SK-N-SH (cell line): ENCODE measurements at regions not wholly inside any gene's neighbourhood (a gene's known extent, or its start where the extent isn't known, plus 50 kb on each side); places are given as distances from the start of the nearest gene placed in this dataset.

Experiments
- CTCF ChIA-PET: fragments of 300-600, 350-600 bp; formaldehyde crosslinking; extraction: SDS; loops from one replicate; lab custom pipeline; 2021; lab: Yijun Ruan, JAX
- POLR2A ChIA-PET: fragments of 350-600 bp; sonication (Branson Sonifier 250); formaldehyde crosslinking; extraction: SDS; loops from one replicate; lab custom pipeline; 2020; ENCODE audit warnings: antibody characterized with exemption, inconsistent platforms; lab: Yijun Ruan, JAX
- DNase-seq: peaks from one replicate; pipeline ENCODE4 v3.0.0; 2012
- H2AFZ ChIP-seq: fragments of 200-600 bp; sonication (generic); 2 replicates; pipeline ENCODE4 v1.8.1; 2016; ENCODE audit warnings: antibody characterized with exemption, mild to moderate bottlenecking, low read depth
- H3F3A ChIP-seq: fragments of 200-600 bp; sonication (generic); replicated peaks from 2 replicates; pipeline ENCODE3; 2016; ENCODE audit warnings: antibody characterized with exemption, mild to moderate bottlenecking; ENCODE audit not compliant: insufficient read depth
- H3K27ac ChIP-seq, 2 experiments: fragments of 200-500 bp in 1 of 2; fragments of 200-600 bp in 1 of 2; sonication (Bioruptor generic) in 1 of 2; sonication (generic), shearing (Covaris generic) in 1 of 2; 2 replicates each; pipeline versions ENCODE4 v1.5.1 to v1.6.1; 2014 to 2016; ENCODE audit warnings: low read depth in 2 of 2, inconsistent platforms in 1 of 2, low read length in 1 of 2, mild to moderate bottlenecking in 1 of 2, mixed read lengths in 1 of 2
- H3K27me3 ChIP-seq: fragments of 200-600 bp; sonication (generic), shearing (Covaris generic); 2 replicates; pipeline ENCODE4 v1.6.1; 2016; ENCODE audit warnings: mixed run types; ENCODE audit not compliant: insufficient read depth
- H3K36me3 ChIP-seq, 2 experiments: fragments of 200-500 bp in 1 of 2; fragments of 200-600 bp in 1 of 2; sonication (Bioruptor generic) in 1 of 2; sonication (generic) in 1 of 2; replicated peaks in 1 of 2; 2 replicates each; pipeline versions ENCODE3 to v1.5.1; 2014 to 2016; ENCODE audit warnings: low read length in 1 of 2, mild to moderate bottlenecking in 1 of 2; ENCODE audit not compliant: insufficient read depth in 2 of 2, control insufficient read depth in 1 of 2
- H3K4me1 ChIP-seq, 2 experiments: fragments of 200-500 bp in 1 of 2; fragments of 200-600 bp in 1 of 2; sonication (Bioruptor generic) in 1 of 2; sonication (generic), shearing (Covaris generic) in 1 of 2; 2 replicates each; pipeline versions ENCODE4 v1.5.1 to v1.6.1; 2014 to 2016; ENCODE audit warnings: low read depth in 1 of 2, low read length in 1 of 2, mixed run types in 1 of 2; ENCODE audit not compliant: insufficient read depth in 2 of 2, control insufficient read depth in 1 of 2
- H3K4me2 ChIP-seq: fragments of 200-600 bp; sonication (generic), shearing (Covaris generic); 2 replicates; pipeline ENCODE4 v1.6.1; 2017; ENCODE audit warnings: mixed run types
- H3K4me3 ChIP-seq, 2 experiments: fragments of 200-500 bp in 1 of 2; fragments of 200-600 bp in 1 of 2; sonication (Bioruptor generic) in 1 of 2; sonication (generic), shearing (Covaris generic) in 1 of 2; 2 replicates each; pipeline versions ENCODE4 v1.5.1 to v1.8.1; 2014 to 2016; ENCODE audit warnings: low read depth in 2 of 2, inconsistent platforms in 1 of 2, low read length in 1 of 2, mild to moderate bottlenecking in 1 of 2, mixed read lengths in 1 of 2, moderate library complexity in 1 of 2
- H3K79me2 ChIP-seq: fragments of 200-600 bp; sonication (generic); 2 replicates; pipeline ENCODE4 v1.8.1; 2017; ENCODE audit warnings: mild to moderate bottlenecking; ENCODE audit not compliant: insufficient read depth
- H3K9ac ChIP-seq: fragments of 200-600 bp; sonication (generic); 2 replicates; pipeline ENCODE4 v1.6.1; 2017; ENCODE audit warnings: mixed run types
- H3K9me2 ChIP-seq: fragments of 200-600 bp; sonication (generic); 2 replicates; pipeline ENCODE4 v1.6.1; 2017; ENCODE audit warnings: mixed run types
- H3K9me3 ChIP-seq: fragments of 200-600 bp; sonication (generic); 2 replicates; pipeline ENCODE4 v1.6.1; 2017; ENCODE audit warnings: mixed run types, mild to moderate bottlenecking, moderate library complexity
- H4K20me1 ChIP-seq: fragments of 200-600 bp; sonication (generic); 2 replicates; pipeline ENCODE4 v1.6.1; 2017; ENCODE audit warnings: mild to moderate bottlenecking, mixed run types; ENCODE audit not compliant: insufficient read depth
- CHD2 ChIP-seq: fragments of 150-350 bp; IDR thresholded peaks from 2 replicates; pipeline ENCODE4 v1.6.1; 2018; ENCODE audit warnings: low read length; ENCODE audit not compliant: partially characterized antibody
- ELF1 ChIP-seq: IDR thresholded peaks from 2 replicates; pipeline ENCODE4 v1.4.0; 2012
- EP300 ChIP-seq, 2 experiments: IDR thresholded peaks; 2 replicates each; pipeline versions ENCODE4 v1.4.0 to v1.6.1; 2012; ENCODE audit warnings: borderline replicate concordance in 1 of 2, low read depth in 1 of 2, low read length in 1 of 2
- EZH2phosphoT487 ChIP-seq: fragments of 200-600 bp; sonication (generic); IDR thresholded peaks from 2 replicates; pipeline ENCODE4 v1.6.1; 2017; ENCODE audit warnings: low read depth, mixed run types, mild to moderate bottlenecking, antibody characterized with exemption, moderate library complexity, borderline replicate concordance
- FOSL2 ChIP-seq: IDR thresholded peaks from 2 replicates; pipeline ENCODE4 v1.4.0; 2012; ENCODE audit warnings: low read depth, mild to moderate bottlenecking, moderate library complexity, borderline replicate concordance
- GABPA ChIP-seq: IDR thresholded peaks from 2 replicates; pipeline ENCODE4 v1.4.0; 2012; ENCODE audit warnings: low read depth, mild to moderate bottlenecking
- NFIC ChIP-seq: IDR thresholded peaks from 2 replicates; pipeline ENCODE4 v1.4.0; 2012; ENCODE audit warnings: borderline replicate concordance
- NRF1 ChIP-seq: IDR thresholded peaks from 2 replicates; pipeline ENCODE4 v1.6.1; 2012; ENCODE audit warnings: low read depth, mild to moderate bottlenecking, low read length
- POLR2AphosphoS5 ChIP-seq: IDR thresholded peaks from 2 replicates; pipeline ENCODE4 v1.6.1; 2012; ENCODE audit warnings: low read depth, low read length
- RCOR1 ChIP-seq: fragments of 150-350 bp; IDR thresholded peaks from 2 replicates; pipeline ENCODE4 v1.6.1; 2017; ENCODE audit warnings: antibody characterized with exemption, low read length
- SIN3A ChIP-seq: IDR thresholded peaks from 2 replicates; pipeline ENCODE4 v1.6.1; 2012; ENCODE audit warnings: low read depth, mild to moderate bottlenecking, low read length, moderate library complexity, borderline replicate concordance
- SMC3 ChIP-seq: IDR thresholded peaks from 2 replicates; pipeline ENCODE4 v1.6.1; 2012; ENCODE audit warnings: low read depth, low read length, improper control_type of control experiment
- TCF12 ChIP-seq: IDR thresholded peaks from 2 replicates; pipeline ENCODE4 v1.4.0; 2012
- TEAD4 ChIP-seq: IDR thresholded peaks from 2 replicates; pipeline ENCODE4 v1.4.0; 2012; ENCODE audit warnings: mild to moderate bottlenecking, borderline replicate concordance; ENCODE audit not compliant: insufficient read depth
- YY1 ChIP-seq: IDR thresholded peaks from 2 replicates; pipeline ENCODE4 v1.4.0; 2012; ENCODE audit warnings: low read depth, mild to moderate bottlenecking
- WGBS: methylation state at CpG from one replicate; pipeline ENCODE4 v1.1.6; 2017; ENCODE audit warnings: low lambda C conversion rate; 5-methylcytosine and 5-hydroxymethylcytosine counted together
- TF ChIP-seq, protein P1 (sequence below): IDR thresholded peaks from 2 replicates; pipeline ENCODE4 v1.4.0; 2012; ENCODE audit warnings: low read depth
- TF ChIP-seq, protein P2 (sequence below): fragments of 200-600 bp; sonication (generic); IDR thresholded peaks from 2 replicates; pipeline ENCODE4 v1.6.1; 2017; ENCODE audit warnings: antibody characterized with exemption, mild to moderate bottlenecking, moderate library complexity

DNA sequence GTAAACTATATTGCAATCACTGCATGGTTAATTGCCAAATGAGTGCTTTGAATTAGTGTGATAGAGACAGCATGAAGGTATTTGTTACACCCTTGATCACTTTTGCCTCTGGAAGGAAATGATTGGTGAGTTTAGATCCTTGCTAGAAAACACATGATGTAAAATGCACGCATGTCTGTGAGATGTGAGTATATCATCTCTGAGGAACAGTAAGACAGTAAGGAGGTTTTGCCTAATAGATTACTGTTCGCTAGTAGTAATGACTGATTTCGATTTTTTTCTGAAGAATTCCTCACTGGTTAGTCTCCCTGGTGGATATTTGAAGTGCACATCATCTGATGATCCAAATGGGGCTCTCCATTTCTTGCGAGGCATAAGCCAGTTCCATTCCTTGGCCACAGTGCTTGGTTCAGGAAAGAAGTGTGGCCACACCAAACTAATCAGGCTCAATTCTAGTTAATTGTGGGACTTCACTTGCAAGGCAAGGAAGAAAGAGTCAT lies 156.4 kb upstream of the ADRA1B start:
- H3F3A ChIP-seq: no peaks in the 10 kb centered on the region
- no peak overlapping the region for H3K4me3 ChIP-seq
- no peaks in the 10 kb centered on the region for H3K27me3 ChIP-seq
- no peak overlapping the region for H3K4me2 ChIP-seq
- H3K9me3 ChIP-seq: no peaks in the 10 kb centered on the region
- H3K79me2 ChIP-seq: no peaks in the 10 kb centered on the region
- TF ChIP-seq EZH2phosphoT487: no peak
- no peak for TF ChIP-seq SIN3A
- no peak for TF ChIP-seq YY1
- no peak for TF ChIP-seq NFIC
- TF ChIP-seq, protein P1, sequence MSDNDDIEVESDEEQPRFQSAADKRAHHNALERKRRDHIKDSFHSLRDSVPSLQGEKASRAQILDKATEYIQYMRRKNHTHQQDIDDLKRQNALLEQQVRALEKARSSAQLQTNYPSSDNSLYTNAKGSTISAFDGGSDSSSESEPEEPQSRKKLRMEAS: no peak
- no peak for TF ChIP-seq CHD2
- TF ChIP-seq TCF12: no peak
- no peak for TF ChIP-seq TEAD4
- TF ChIP-seq, protein P2, sequence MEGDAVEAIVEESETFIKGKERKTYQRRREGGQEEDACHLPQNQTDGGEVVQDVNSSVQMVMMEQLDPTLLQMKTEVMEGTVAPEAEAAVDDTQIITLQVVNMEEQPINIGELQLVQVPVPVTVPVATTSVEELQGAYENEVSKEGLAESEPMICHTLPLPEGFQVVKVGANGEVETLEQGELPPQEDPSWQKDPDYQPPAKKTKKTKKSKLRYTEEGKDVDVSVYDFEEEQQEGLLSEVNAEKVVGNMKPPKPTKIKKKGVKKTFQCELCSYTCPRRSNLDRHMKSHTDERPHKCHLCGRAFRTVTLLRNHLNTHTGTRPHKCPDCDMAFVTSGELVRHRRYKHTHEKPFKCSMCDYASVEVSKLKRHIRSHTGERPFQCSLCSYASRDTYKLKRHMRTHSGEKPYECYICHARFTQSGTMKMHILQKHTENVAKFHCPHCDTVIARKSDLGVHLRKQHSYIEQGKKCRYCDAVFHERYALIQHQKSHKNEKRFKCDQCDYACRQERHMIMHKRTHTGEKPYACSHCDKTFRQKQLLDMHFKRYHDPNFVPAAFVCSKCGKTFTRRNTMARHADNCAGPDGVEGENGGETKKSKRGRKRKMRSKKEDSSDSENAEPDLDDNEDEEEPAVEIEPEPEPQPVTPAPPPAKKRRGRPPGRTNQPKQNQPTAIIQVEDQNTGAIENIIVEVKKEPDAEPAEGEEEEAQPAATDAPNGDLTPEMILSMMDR: no peak
- no peak for TF ChIP-seq FOSL2
- no peak for TF ChIP-seq POLR2AphosphoS5
- TF ChIP-seq ELF1: no peak
- no peak for TF ChIP-seq EP300 (IDR thresholded peaks at IDR 0.05; ENCODE audit: borderline replicate concordance in 1 of 2, low read depth in 1 of 2, low read length in 1 of 2)
- TF ChIP-seq RCOR1: no peak
- no peak overlapping the region for H3K27ac ChIP-seq
- H3K9me2 ChIP-seq: no peaks in the 10 kb centered on the region
- POLR2A ChIA-PET: no interaction called here
- peaks cover 0 to 3% of the 10 kb centered on the region in 2 experiments; a peak in 1 of 4 replicates for H3K4me1 ChIP-seq
- H3K9ac ChIP-seq: no peak overlapping the region
- 43% methylated on average over 4 of the region's 4 CpGs for WGBS
- no peak overlapping the region; the same call in 1 of the 2 replicates for H2AFZ ChIP-seq
- no peaks in the 10 kb centered on the region for H4K20me1 ChIP-seq
- H3K36me3 ChIP-seq: no peaks in the 10 kb centered on the region
- DNase-seq: no peak
- CTCF ChIA-PET: no interaction called here

DNA sequence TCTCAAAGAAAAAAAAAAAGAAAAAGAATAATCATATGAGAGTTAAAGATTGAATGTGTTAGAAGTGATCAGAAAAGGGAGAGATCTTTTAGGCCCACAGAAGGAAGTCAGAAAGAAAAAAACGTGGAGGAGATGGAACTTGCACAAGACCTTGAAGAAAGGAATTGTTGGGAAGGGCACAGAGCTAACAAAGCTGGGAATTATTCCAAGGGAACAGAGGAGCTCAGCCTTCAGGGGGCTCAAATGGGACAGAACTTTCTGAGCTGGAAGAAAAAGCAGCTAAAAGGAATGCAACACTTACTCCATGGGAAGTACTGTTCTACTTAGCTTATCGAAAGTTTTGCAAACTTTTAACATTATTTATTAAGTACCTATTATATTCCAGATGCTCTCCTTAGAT lies 153.4 kb upstream of the ADRA1B start:
- no peaks in the 10 kb centered on the region for H3K9me2 ChIP-seq
- no peaks in the 10 kb centered on the region for H3K79me2 ChIP-seq
- CTCF ChIA-PET: interaction anchor here (0.7 kb wide), 1 partner anchor 64 kb away, joined by 3 read pairs; no protein-coding TSS in a partner anchor
- 77% methylated on average over 2 of the region's 2 CpGs for WGBS
- no peak for TF ChIP-seq SMC3
- TF ChIP-seq GABPA: no peak
- no peak for TF ChIP-seq NRF1
- no peaks in the 10 kb centered on the region for H3K27me3 ChIP-seq
- DNase-seq: no peak
- POLR2A ChIA-PET: no interaction called here
- H3K4me1 ChIP-seq: peaks cover 0 to 11% of the 10 kb centered on the region in 2 experiments; a peak in 1 of 4 replicates
- no peaks in the 10 kb centered on the region for H3F3A ChIP-seq
- H4K20me1 ChIP-seq: no peaks in the 10 kb centered on the region
- no peak overlapping the region for H3K9ac ChIP-seq
- no peaks in the 10 kb centered on the region for H3K36me3 ChIP-seq
- no peak overlapping the region for H3K27ac ChIP-seq
- H3K4me3 ChIP-seq: no peak overlapping the region
- no peak overlapping the region for H3K4me2 ChIP-seq
- no peaks in the 10 kb centered on the region for H3K9me3 ChIP-seq
- no peak overlapping the region for H2AFZ ChIP-seq
